Activated CD4-positive, CD25-positive, alpha-beta regulatory T cell treated with anti-CD3 and anti-CD28 coated beads, Interleukin-2, amount 50 U/mL, for 16 hours (primary cell): ENCODE measurements at regions not wholly inside any gene's neighbourhood (a gene's known extent, or its start where the extent isn't known, plus 50 kb on each side); places are given as distances from the start of the nearest gene placed in this dataset.
"Not testable (repeated sequence)": the region's sequence is repeated elsewhere in the genome, so short reads cannot be mapped to it uniquely, and the experiment has no call there.

Source experiments
- DNase-seq: peaks from one replicate; pipeline ENCODE4 v3.0.0-alpha.2; 2020; ENCODE audit warnings: low read depth, low spot score

DNA sequence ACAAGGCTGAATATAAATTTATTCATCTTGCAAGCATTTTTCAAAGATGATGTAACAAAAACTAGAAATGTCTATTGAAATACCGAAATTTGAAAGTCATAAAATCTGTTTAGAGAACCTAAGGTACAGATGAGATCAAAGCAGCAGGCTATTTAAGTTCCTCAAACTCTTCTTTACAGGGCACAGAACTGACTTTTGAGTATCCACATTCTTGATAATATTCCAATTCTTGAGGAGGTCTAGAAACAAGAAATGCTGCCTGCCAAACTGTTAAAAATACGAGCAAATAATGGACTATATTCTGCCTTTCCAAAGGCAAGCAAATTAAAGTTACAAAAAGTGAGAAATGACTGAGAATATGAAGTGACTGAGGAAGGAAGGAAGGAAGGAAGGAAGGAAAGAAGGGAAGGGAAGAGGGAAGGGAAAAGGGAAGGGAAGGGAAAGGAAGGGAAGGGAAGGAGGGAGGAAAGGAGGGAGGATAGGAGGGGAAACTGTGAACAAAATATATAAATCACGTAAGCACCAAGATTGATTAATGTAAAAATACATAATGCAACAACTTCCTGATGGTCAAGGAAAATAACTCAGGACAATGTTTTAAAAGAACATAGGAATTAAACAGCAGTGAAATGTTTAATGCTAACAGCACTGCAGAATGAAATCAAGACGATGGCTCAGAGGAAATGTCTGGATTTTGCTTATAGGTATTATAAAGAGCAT, 248.9 kb upstream of the HNRNPA3 start:
- no peak for DNase-seq

DNA sequence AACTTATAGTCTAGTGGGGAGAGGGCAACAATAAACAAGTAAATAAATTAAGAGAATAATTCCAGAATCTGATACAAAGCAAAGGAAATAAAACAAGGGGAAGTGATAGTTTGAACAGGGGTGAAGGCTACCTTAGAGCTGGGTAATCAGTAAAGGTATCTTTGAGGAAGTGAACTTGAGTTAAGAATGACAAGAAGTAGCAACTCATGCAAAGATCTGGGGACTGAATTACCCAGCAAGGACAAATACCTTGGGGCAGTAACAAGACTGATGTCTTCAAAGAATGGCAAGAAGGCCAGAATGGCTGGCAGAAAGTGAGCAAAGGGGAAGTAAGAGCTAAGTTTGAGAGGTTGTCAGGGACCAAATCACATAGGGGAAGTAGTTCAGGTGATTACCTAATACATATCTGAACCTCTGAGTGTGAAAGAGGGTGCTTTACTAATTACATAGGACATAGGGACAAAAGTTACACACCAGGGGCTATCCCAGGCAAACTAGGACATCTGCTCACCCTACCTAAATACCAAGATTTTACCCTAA, 244.6 kb upstream of the HNRNPA3 start:
- DNase-seq: no peak

DNA sequence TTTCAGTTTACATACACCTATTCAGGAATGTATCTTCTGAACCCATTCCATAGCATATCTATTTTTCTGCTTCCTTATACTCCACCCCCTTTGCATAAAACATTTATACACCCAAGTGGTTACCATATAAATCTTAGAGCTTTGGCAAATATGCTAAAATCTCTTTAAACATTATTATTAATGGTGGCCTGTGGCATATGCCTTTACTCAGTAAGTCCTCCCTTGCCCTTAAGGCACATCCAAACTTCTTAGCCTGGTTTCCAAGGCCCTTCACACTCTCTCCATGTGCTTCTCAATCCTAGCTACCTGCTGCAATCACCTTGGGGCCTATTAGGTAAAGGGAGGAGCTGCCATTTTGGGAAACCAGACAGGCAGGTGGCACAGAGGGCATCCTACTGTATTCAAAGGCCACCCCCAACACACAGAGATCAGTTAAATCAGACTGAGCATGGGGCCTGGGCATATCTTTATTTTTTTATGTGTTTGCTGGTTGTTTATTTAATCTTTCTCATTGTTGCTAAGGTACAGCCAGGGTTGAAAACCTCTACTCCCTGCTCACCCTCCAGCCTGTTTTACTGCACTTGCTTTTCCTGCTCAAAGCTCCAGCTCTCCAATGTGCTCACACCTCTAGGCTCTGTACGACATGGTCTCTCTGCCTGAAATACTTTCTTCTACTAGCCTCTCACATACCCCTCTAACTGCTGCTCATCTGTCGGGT, 242.8 kb upstream of the HNRNPA3 start:
- no peak for DNase-seq

DNA sequence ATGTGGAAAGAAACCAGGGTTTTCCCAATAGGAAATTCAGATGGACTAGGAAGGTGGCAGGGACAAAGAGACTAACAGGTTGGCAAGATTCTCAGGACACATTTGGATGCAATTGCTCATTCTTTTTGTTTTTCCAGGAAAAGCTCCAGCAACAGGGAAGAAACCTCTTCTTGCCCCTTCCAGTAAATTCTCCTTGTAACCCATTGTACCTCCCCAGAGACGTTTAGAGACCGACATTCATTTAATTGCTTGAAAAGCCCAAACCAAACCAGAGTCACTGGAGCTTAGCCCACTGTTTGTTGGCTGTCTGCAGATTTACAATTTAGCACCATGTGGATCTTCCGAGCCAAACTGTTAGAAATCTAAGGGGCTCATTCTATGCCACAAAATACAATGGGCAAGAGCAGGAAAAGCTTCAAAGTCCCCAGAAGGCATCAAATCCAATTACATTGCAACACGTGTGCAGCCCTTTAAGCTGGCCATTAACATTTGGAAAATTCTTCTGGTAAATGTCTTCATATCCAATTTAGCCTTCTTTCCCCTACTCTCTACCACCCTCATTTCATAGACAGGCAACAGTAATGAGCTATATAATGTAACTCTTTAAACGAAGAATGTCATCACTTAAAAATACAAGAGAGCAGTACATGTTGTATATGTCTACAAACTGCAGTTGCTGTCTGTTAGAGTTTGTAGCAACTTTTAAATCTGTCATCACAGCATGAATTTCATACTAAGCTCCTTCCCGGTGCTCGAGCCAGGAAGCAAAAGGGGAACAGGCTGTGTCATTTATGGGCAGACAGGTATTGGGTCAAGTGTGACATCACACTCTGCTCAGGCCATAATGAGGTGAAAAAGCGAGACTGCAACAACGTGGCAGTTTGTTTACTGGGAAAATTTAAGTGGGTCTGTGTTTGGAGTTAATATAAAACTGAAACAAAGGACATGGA, 235.6 kb upstream of the HNRNPA3 start:
- no peak for DNase-seq

GRCh38 chr2:176978921-176979320, 233.7 kb upstream of the HNRNPA3 start:
- no peak for DNase-seq

DNA sequence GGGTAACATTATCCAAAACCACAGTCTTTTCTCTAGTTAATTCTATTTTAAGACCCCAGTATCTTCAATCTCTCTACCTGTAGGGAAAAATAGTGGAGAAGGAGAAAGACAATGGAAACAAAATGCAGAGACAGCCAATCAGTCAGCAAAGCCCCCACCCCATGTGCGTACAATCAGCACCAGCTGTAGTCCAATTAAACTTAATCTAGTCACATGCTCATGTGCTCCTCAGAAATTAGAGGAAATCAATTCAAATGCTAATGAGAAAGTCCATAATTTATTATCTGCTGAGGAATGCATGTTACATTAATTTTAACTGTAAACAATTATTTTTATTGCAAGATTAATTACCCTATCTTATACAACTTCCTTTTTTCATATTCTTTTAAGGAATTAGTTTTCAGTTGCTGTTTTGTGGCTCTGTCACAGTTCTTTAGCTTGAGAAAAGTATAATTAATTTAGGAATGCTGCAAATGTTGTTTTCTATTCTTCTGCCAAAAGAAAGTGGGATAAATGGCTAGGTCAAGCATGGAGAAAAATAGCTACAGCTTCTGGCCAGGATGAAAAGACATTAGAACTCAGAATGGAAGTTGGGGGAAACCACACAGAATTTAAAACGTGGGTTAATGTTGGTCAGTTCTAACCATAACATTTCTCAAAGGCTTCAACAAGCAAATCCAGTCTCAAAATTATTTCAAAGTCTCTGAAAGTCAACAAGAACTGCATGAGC, 232.4 kb upstream of the HNRNPA3 start:
- no peak for DNase-seq

DNA sequence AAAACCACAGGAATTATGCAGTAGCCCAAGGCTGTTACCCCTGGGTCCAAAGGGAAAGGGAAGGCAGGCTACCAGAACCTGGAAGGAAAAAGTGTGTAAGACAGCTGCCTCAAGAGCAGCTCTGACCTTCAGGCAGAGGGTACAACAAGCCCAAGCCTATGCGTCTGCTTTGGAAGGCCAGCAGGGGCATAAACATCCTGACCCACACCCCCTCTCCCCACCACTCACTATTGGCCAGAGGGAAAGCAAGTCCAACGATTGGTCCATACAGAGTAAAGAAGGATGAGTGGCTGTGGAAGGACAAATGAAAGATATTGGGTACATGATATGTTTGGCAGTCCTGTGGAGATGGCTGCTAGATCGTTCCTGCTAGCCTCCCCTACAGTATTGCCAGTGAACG, 227.6 kb upstream of the HNRNPA3 start:
- no peak for DNase-seq

- DNase-seq: no peak
Observed at GRCh38 chr2:176985871-176986270, 226.7 kb upstream of the HNRNPA3 start.

DNA sequence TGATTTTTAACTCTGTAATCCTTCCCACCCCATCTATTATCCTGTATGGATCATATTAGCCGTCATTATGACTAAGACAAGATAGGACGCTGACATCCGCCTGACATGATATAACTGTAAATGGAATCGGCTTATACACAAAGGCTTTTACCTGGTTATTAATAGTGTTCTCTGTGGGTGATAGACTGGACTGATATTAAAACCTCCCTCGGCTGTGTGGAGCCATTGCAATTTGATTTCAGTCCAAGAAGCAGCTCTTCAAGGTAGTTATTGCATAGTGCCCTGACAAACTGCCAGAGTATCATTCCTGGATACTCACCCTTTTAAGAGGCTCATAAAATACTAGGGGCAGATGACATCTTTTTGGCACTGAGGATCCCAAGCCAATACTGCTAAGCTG, 226.1 kb upstream of the HNRNPA3 start:
- no peak for DNase-seq

DNA sequence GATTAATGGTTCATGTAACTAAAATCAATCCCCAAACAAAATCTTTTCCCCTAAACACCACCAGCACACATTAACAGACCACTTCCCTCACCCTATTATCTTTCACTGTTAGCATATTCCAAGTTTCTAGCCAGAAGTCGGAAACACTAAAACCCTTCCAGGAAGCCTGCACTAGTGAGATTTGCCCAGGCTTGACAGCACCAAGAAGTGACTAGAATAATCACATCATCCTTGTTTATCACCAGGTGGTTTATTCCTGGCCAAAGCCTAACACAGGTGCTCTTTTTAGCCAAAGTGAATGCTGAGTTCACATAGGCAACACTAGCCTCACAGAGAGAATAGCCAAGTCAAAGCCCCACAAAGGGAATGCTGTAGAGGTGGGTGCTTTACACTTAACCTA, 221.2 kb upstream of the HNRNPA3 start:
- no peak for DNase-seq

DNA sequence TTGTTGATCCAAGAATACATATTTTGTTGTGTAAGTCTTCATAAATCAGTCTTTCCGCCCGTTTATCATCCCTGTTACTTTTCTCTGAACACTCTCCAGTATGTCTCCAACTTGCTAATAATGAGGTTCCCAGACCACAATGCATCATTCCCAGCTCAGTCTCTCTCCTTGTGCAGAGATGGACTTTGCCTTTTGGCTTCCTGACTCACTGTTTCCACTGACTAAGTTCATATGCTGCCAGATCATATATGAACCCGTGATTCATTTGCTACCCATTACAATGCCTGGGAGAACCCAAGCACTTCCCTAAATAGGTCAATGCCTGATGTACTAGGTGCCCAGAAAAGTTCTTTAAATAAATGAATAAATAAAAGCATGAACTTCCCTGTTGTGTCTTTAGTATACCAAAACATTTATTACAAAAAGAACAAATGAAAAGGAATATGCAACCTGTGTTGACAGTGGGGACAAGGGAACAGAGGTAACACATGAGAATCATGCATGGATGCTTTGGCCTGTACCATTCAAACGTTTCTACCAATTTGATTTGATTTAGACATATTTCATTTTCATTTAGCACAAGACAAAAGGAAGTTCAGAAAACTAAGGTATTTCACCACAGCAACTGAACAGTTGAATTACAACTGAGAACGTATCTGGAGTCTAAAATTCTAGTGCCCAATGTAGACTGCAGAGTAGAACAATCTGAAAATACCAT, 215.4 kb upstream of the HNRNPA3 start:
- no peak for DNase-seq

GRCh38 chr2:176997792-176998169, 214.8 kb upstream of the HNRNPA3 start:
- DNase-seq: no peak

GRCh38 chr2:176999301-176999700, 213.3 kb upstream of the HNRNPA3 start:
- DNase-seq: no peak

DNA sequence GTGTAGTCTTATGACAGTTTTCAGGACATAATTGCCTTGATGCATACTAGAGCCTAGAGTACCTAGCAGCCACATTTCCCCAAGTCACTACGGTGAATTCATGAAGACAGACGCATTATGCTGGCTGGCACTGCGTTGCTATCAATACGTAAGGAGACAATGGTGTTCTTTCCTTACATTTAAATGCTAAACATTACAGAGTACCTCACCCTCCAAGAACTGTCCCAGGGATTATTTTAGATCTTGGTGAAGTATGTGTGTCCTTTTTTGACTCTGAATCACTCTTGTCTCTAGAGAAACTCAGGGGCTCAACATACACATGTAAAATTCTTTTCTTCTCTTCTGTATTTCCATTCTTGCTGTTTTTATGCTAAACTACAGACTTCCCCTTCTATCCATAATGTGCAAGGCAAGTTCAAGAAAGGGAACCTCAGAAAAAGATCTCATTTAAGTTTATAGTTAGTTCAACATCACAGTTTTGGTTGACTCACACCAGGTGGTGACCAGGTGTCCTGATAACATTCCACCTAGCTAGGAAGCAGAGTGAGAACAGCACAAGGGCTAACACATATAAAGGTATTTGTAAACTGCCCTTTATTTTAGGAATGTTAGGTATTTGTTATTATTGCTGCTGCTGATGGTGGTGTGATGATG, 212.4 kb upstream of the HNRNPA3 start:
- DNase-seq: no peak

DNA sequence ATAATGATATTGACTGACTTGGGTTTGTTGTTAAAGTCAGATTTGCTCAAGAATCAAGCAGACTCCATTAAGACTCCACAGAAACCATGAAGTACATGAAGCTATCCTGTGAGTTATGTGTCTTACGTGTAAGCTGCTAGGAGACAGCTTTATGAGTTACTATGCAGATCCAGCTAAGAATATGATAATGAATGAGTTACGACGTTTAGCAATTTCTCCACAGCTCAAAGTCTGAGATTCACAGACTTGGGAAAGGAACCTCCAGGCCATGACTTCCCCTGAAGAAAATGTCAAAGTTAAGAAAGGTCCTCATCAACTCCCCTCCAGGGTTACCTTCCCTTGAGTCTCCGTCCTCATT, 211.9 kb upstream of the HNRNPA3 start:
- no peak for DNase-seq

DNA sequence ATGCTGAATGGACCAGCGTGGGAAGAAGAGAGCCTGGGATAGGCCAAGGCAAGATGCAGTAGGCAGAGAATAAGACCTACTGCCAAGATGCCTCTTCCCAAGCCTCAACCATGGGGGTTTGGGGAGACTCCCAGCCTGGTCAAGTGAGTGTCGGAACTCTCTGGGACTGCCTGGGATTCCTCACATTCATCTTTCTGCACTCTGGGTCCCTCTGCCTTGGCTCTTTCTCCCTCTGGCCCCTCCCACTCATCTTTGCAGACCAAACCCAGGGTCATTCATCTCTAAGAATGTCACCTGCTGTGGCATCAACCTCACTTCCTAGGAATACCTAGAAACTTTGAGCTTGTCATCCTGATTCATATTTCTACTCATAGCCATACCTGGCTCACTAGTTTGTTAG, 211.3 kb upstream of the HNRNPA3 start:
- DNase-seq: no peak

- DNase-seq: no peak
Observed at GRCh38 chr2:177002983-177003382, 209.6 kb upstream of the HNRNPA3 start.

- DNase-seq: not testable (repeated sequence)
Observed at GRCh38 chr2:177007726-177008125, 204.9 kb upstream of the HNRNPA3 start.

GRCh38 chr2:177008662-177009061, 203.9 kb upstream of the HNRNPA3 start:
- DNase-seq: not testable (repeated sequence)

DNA sequence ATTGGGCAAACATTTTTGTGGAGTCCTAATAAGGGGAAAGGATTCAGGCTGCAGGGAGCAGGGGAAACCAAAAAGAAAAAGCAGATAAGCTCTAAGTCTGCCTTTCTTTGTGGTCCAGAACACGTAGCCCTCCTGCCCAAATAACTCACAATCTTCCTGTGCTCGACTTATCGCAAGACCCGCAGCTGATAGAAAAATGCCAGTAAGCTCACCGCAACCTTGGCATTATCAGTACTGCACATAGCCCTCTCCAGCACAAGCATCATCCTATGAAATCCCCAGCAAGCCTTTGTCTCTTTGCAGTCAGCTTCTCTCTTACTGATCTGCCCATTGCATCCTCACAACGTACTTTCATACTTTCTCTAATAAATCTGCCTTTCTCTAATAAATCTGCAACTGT, 202.4 kb upstream of the HNRNPA3 start:
- DNase-seq: no peak
